ENCODE measurements at regions not wholly inside any gene's neighbourhood (a gene's known extent, or its start where the extent isn't known, plus 50 kb on each side); places are given as distances from the start of the nearest gene placed in this dataset.

- Histone ChIP-seq H3K36me3 (ENCODE audit: control insufficient read depth, insufficient read depth, low read length) (no peaks in the 10 kb centered on the region), H3K27ac (ENCODE audit: low read length) (no peak overlapping the region), H3K27me3 (ENCODE audit: control insufficient read depth, insufficient read depth, low read length) (0 out of 2 replicates have a peak, but pooled peaks cover 6% of the 10 kb centered on the region), H3K4me3 (ENCODE audit: low read depth in 2 of 2, low read length in 2 of 2) (no peak overlapping the region), H3K9me3 (ENCODE audit: control insufficient read depth, insufficient read depth, low read depth, low read length) (no peaks in the 10 kb centered on the region), H3K4me1 (ENCODE audit: control insufficient read depth, insufficient read depth, low read length) (no peaks in the 10 kb centered on the region)
- ChIA-PET POLR2A (no interaction called here), CTCF (no interaction called here)
- TF ChIP-seq SIN3A (IDR thresholded peaks at IDR 0.05; ENCODE audit: borderline replicate concordance, insufficient read depth, low read depth, low read length) (no peak), TCF7L2 (IDR thresholded peaks at IDR 0.05; ENCODE audit: low read depth, low read length) (no peak), POLR2AphosphoS5 (IDR thresholded peaks at IDR 0.05; ENCODE audit: low read depth, low read length) (no peak), REST (IDR thresholded peaks at IDR 0.05; ENCODE audit: insufficient read depth in 1 of 2, low read depth in 2 of 2, low read length in 1 of 2) (no peak)
- TF ChIP-seq, protein P1, sequence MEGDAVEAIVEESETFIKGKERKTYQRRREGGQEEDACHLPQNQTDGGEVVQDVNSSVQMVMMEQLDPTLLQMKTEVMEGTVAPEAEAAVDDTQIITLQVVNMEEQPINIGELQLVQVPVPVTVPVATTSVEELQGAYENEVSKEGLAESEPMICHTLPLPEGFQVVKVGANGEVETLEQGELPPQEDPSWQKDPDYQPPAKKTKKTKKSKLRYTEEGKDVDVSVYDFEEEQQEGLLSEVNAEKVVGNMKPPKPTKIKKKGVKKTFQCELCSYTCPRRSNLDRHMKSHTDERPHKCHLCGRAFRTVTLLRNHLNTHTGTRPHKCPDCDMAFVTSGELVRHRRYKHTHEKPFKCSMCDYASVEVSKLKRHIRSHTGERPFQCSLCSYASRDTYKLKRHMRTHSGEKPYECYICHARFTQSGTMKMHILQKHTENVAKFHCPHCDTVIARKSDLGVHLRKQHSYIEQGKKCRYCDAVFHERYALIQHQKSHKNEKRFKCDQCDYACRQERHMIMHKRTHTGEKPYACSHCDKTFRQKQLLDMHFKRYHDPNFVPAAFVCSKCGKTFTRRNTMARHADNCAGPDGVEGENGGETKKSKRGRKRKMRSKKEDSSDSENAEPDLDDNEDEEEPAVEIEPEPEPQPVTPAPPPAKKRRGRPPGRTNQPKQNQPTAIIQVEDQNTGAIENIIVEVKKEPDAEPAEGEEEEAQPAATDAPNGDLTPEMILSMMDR (IDR thresholded peaks at IDR 0.05) = no peak
- in situ Hi-C loops (cut with HindIII; ENCODE audit: low pct_unique_long_range_greater_than_20kb, low sequenced_read_pairs) (no loop called here), intact Hi-C loops (cut with micrococcal nuclease; ENCODE audit: unreplicated experiment) (no loop called here)
- no peak for DNase-seq (ENCODE audit: low read depth, low spot score)
- ATAC-seq = no peak
- BruUV-seq (replicated peaks) = no TSS peak
Measured at GRCh38 chr9:40928803-40929487, 199.5 kb downstream of the FOXD4L6 start.

GRCh38 chr9:40927851-40928802 is 200.4 kb downstream of the FOXD4L6 start:
- H3K36me3 ChIP-seq (ENCODE audit: control insufficient read depth, insufficient read depth, low read length) = no peaks in the 10 kb centered on the region
- TF ChIP-seq TCF7L2 (IDR thresholded peaks at IDR 0.05; ENCODE audit: low read depth, low read length) (no peak), REST (IDR thresholded peaks at IDR 0.05; ENCODE audit: insufficient read depth in 1 of 2, low read depth in 2 of 2, low read length in 1 of 2) (no peak), POLR2AphosphoS5 (IDR thresholded peaks at IDR 0.05; ENCODE audit: low read depth, low read length) (no peak), SIN3A (IDR thresholded peaks at IDR 0.05; ENCODE audit: borderline replicate concordance, insufficient read depth, low read depth, low read length) (no peak)
- TF ChIP-seq, protein P1 (IDR thresholded peaks at IDR 0.05) = no peak
- H3K27me3 ChIP-seq (ENCODE audit: control insufficient read depth, insufficient read depth, low read length) = 0 out of 2 replicates have a peak, but pooled peaks cover 6% of the 10 kb centered on the region
- H3K9me3 ChIP-seq (ENCODE audit: control insufficient read depth, insufficient read depth, low read depth, low read length) = no peaks in the 10 kb centered on the region
- intact Hi-C loops (cut with micrococcal nuclease; ENCODE audit: unreplicated experiment) = no loop called here
- DNase-seq (ENCODE audit: low read depth, low spot score) = no peak
- ChIA-PET CTCF (no interaction called here), POLR2A (no interaction called here)
- no TSS peak for BruUV-seq (replicated peaks)
- H3K27ac ChIP-seq (ENCODE audit: low read length) = no peak overlapping the region
- in situ Hi-C loops (cut with HindIII; ENCODE audit: low pct_unique_long_range_greater_than_20kb, low sequenced_read_pairs) = no loop called here
- no peak for ATAC-seq
- H3K4me1 ChIP-seq (ENCODE audit: control insufficient read depth, insufficient read depth, low read length) = no peaks in the 10 kb centered on the region
- H3K4me3 ChIP-seq (ENCODE audit: low read depth in 2 of 2, low read length in 2 of 2) = no peak overlapping the region
